ENCODE measurements at regions not wholly inside any gene's neighbourhood (a gene's known extent, or its start where the extent isn't known, plus 50 kb on each side); places are given as distances from the start of the nearest gene placed in this dataset.
A peak's percentile ranks its signal among the peaks of the same experiment; 100 is the strongest.

DNA sequence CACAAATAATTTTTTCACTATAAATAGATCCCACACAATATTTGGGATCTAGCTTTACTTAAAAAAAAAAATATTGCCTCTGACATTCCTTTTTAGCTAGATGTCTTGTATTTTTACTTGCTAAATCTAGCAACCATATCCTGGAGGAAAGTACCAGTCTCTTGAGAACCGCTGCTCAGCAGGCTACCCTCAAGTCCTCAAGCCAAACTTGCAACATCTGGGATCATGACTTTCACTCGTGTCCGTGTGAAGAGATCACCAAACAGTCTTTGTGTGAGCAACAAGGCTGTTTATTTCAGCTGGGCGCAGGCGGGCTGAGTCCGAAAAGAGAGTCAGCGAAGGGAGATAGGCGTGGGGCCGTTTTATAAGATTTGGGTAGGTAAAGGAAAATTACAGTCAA, 180.3 kb upstream of the FER start:
- no peaks in the 10 kb centered on the region for H3K9me3 ChIP-seq (ENCODE audit: low read depth, low read length)

DNA sequence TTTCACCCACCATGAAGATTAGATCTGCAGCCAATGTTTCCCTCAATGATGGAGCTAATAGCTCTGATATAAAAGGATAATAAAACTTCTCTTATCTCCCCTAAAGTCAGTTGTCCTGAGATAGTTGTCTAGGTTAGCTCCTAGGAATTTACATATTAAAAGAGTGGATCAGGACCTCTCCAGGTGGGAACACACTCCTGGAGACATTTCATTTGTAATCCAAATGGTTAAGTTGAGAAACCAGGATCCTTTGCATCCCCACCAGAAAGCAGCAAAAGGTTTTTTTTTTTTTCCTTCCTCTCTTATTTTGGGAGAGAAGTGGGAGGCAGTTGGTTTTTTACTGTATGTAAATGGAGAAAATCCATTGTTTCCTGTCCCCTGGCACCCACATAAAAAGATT, 182.5 kb upstream of the FBXL17 start:
- no peak for DNase-seq (ENCODE audit: insufficient read length, low spot score, missing footprints)
- Histone ChIP-seq H3K79me2 (ENCODE audit: insufficient read depth, low read length) (no peaks in the 10 kb centered on the region), H3K27ac (ENCODE audit: low read depth, low read length) (no peak overlapping the region), H3K4me3 (ENCODE audit: insufficient read depth, low read length) (no peak overlapping the region), H3K4me2 (ENCODE audit: insufficient read depth, low read length) (no peak overlapping the region), H4K20me1 (ENCODE audit: insufficient read depth, low read length) (no peaks in the 10 kb centered on the region), H2AFZ (ENCODE audit: low read length) (no peak overlapping the region), H3K9me3 (ENCODE audit: low read depth, low read length) (no peaks in the 10 kb centered on the region), H3K4me1 (ENCODE audit: insufficient read depth, low read length) (peaks cover 16% of the 10 kb centered on the region), H3K36me3 (ENCODE audit: insufficient read depth, low read length) (no peaks in the 10 kb centered on the region), H3K27me3 (ENCODE audit: insufficient read depth, low read length) (no peaks in the 10 kb centered on the region)
- TF ChIP-seq, protein P1, sequence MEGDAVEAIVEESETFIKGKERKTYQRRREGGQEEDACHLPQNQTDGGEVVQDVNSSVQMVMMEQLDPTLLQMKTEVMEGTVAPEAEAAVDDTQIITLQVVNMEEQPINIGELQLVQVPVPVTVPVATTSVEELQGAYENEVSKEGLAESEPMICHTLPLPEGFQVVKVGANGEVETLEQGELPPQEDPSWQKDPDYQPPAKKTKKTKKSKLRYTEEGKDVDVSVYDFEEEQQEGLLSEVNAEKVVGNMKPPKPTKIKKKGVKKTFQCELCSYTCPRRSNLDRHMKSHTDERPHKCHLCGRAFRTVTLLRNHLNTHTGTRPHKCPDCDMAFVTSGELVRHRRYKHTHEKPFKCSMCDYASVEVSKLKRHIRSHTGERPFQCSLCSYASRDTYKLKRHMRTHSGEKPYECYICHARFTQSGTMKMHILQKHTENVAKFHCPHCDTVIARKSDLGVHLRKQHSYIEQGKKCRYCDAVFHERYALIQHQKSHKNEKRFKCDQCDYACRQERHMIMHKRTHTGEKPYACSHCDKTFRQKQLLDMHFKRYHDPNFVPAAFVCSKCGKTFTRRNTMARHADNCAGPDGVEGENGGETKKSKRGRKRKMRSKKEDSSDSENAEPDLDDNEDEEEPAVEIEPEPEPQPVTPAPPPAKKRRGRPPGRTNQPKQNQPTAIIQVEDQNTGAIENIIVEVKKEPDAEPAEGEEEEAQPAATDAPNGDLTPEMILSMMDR (IDR thresholded peaks at IDR 0.05; ENCODE audit: extremely low read depth, low read depth, low read length): no peak

More for the DNA sequence above, 180.3 kb upstream of the FER start:
- H4K20me1 ChIP-seq (ENCODE audit: insufficient read depth, low read length): no peaks in the 10 kb centered on the region
- H3K4me2 ChIP-seq (ENCODE audit: insufficient read depth, low read length): no peak overlapping the region
- no peaks in the 10 kb centered on the region for H3K79me2 ChIP-seq (ENCODE audit: insufficient read depth, low read length)
- no peak for DNase-seq (ENCODE audit: insufficient read length, low spot score, missing footprints)
- no peaks in the 10 kb centered on the region for H3K4me1 ChIP-seq (ENCODE audit: insufficient read depth, low read length)
- H3K36me3 ChIP-seq (ENCODE audit: insufficient read depth, low read length): no peaks in the 10 kb centered on the region
- no peak overlapping the region for H3K4me3 ChIP-seq (ENCODE audit: insufficient read depth, low read length)
- H3K27ac ChIP-seq (ENCODE audit: low read depth, low read length): no peak overlapping the region
- TF ChIP-seq, protein P1 (IDR thresholded peaks at IDR 0.05; ENCODE audit: extremely low read depth, low read depth, low read length): no peak
- H2AFZ ChIP-seq (ENCODE audit: low read length): no peak overlapping the region
- no peaks in the 10 kb centered on the region for H3K27me3 ChIP-seq (ENCODE audit: insufficient read depth, low read length)

DNA sequence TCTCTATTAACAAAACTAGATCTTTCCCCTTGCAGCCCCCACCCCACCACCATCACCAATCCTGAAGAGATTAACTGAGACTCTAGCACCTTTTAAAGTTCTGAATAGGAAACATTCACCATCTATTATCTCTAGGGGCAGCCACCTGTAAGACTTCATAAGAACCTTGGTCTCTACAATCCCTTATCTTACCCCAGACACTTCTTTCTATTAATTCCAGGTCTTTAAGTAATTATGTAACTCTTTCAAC, 180.2 kb upstream of the FBXL17 start:
- no peak overlapping the region for H3K4me3 ChIP-seq (ENCODE audit: insufficient read depth, low read length)
- H3K4me2 ChIP-seq (ENCODE audit: insufficient read depth, low read length): no peak overlapping the region
- TF ChIP-seq, protein P1 (IDR thresholded peaks at IDR 0.05; ENCODE audit: extremely low read depth, low read depth, low read length): no peak
- H3K4me1 ChIP-seq (ENCODE audit: insufficient read depth, low read length): peaks cover 16% of the 10 kb centered on the region
- H4K20me1 ChIP-seq (ENCODE audit: insufficient read depth, low read length): no peaks in the 10 kb centered on the region
- DNase-seq (ENCODE audit: insufficient read length, low spot score, missing footprints): no peak
- H3K9me3 ChIP-seq (ENCODE audit: low read depth, low read length): no peaks in the 10 kb centered on the region
- no peaks in the 10 kb centered on the region for H3K79me2 ChIP-seq (ENCODE audit: insufficient read depth, low read length)
- H3K27ac ChIP-seq (ENCODE audit: low read depth, low read length): no peak overlapping the region
- H2AFZ ChIP-seq (ENCODE audit: low read length): no peak overlapping the region
- H3K27me3 ChIP-seq (ENCODE audit: insufficient read depth, low read length): no peaks in the 10 kb centered on the region
- H3K36me3 ChIP-seq (ENCODE audit: insufficient read depth, low read length): no peaks in the 10 kb centered on the region

DNA sequence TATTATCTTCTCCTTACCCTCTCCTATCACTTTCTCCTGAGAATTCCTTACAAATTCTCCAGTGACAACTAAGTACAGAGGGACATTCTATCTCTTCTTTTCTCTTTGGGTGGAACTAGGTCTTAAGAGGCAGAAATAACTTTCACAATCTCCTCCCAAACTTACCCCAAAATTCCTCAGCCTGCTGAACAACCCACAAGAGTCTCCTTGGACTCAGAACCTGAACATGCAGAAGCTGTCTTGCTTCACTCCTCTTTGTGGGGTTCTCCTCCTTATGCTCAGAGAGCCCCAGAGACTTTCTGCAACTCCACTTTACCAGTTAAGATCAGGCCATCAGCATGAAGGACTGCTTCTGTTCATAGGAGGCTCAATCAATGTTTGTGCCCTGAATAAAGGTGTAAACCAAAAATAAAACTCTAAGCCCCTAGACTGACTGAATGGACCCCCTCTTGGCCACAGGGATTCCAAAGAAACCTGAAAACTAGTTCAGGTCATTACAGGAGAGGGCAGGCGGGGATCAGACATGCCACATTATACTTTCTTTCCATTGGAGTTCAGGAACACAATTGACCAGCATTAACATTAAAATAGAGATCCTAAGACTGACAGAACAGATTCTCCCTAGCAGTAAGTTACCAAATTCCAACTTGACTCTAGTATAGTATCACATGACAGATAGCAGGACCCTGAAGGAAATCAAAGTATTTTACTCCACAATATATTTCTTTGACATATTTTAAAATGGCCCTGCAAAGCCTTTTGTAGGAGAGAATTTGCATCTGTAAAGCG, 179.7 kb upstream of the FBXL17 start:
- no peak overlapping the region for H3K4me3 ChIP-seq (ENCODE audit: insufficient read depth, low read length)
- peak overlapping the region; percentile 86 for H3K27ac ChIP-seq (ENCODE audit: low read depth, low read length)
- no peaks in the 10 kb centered on the region for H3K27me3 ChIP-seq (ENCODE audit: insufficient read depth, low read length)
- no peaks in the 10 kb centered on the region for H3K79me2 ChIP-seq (ENCODE audit: insufficient read depth, low read length)
- peaks cover 16% of the 10 kb centered on the region for H3K4me1 ChIP-seq (ENCODE audit: insufficient read depth, low read length)
- H2AFZ ChIP-seq (ENCODE audit: low read length): no peak overlapping the region
- no peaks in the 10 kb centered on the region for H4K20me1 ChIP-seq (ENCODE audit: insufficient read depth, low read length)
- H3K36me3 ChIP-seq (ENCODE audit: insufficient read depth, low read length): no peaks in the 10 kb centered on the region
- DNase-seq (ENCODE audit: insufficient read length, low spot score, missing footprints): no peak
- TF ChIP-seq, protein P1 (IDR thresholded peaks at IDR 0.05; ENCODE audit: extremely low read depth, low read depth, low read length): no peak
- no peaks in the 10 kb centered on the region for H3K9me3 ChIP-seq (ENCODE audit: low read depth, low read length)
- peak overlapping the region; percentile 5 for H3K4me2 ChIP-seq (ENCODE audit: insufficient read depth, low read length)

Measured in osteoblast (primary cell).